ENCODE measurements at regions not wholly inside any gene's neighbourhood (a gene's known extent, or its start where the extent isn't known, plus 50 kb on each side); places are given as distances from the start of the nearest gene placed in this dataset.

- DNase-seq (ENCODE audit: low spot score), result no peak
These were observed 926.6 kb downstream of the VRK1 start for GRCh38 chr14:97723819-97724218.

DNA sequence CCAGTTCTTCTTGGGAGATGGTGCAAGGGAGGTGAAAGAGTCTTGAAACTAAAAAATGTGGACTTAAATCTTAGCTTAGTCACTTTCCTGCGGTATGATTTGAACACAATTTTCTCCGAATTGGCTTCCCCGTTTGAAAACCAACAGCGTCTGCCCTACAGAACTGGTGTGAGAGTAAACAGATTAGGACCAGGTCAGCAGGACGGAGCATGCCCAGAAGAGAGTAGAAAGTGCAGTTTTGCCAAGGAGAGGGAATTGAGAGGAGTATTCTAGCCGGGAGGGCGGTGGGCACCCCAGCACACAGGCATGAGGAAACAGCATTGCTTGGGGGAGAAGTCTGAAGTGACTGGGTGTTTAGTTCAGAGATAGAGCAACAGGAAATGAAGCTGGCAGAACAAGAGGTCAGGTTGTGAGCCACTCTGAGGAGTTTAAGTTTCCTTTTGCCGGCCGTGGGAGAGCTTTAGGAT is 927.1 kb downstream of the VRK1 start:
- DNase-seq (ENCODE audit: low spot score), result no peak

- no peak for DNase-seq (ENCODE audit: low spot score)
These were observed 929.5 kb downstream of the VRK1 start for GRCh38 chr14:97726676-97727075.

DNA sequence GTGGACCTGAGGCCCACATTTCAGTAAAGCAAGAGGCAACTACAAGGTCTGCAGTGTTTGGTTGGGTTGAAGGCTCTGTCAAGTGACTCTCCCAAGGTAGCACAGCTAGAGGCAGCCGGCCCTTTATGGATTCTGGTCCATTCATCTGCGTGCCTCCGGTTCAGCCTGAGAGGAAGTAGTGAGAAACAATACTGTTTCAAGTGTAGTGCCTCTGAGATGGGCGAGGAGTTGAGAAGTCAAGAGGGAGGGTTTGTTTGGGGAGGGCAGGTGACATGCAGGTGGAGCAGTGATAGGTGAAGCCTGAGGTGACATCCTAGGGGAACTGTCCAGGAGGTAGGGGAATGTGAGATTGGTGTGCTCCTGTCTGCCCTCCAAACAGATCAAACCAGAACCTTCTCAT is 933.5 kb downstream of the VRK1 start:
- DNase-seq (ENCODE audit: low spot score), result no peak

- DNase-seq (ENCODE audit: low spot score), result no peak
These were observed 934.6 kb downstream of the VRK1 start for GRCh38 chr14:97731800-97732199.

GRCh38 chr14:97747316-97747715 is 950.1 kb downstream of the VRK1 start:
- DNase-seq (ENCODE audit: low spot score), result no peak

DNA sequence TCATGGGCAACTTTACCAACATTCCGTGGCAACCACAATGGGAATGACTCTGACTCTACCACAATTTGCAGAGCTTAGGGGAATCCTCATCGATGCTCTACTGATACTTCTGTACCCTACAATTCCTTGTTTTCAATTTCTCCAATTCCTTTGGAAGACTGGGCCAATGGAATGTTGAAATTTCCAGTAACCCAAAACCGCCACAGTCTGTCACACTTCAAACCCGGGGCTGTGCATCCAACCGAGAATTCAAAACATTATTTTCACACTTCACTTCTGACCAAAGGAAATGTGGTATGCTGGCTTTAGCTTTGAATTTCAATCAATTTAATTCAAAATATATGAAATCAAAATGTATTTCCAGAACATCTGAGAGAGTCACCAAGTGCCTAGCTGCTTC is 951.4 kb downstream of the VRK1 start:
- DNase-seq (ENCODE audit: low spot score), result no peak

GRCh38 chr14:97757491-97757890 is 960.3 kb downstream of the VRK1 start:
- DNase-seq (ENCODE audit: low spot score), result no peak

DNA sequence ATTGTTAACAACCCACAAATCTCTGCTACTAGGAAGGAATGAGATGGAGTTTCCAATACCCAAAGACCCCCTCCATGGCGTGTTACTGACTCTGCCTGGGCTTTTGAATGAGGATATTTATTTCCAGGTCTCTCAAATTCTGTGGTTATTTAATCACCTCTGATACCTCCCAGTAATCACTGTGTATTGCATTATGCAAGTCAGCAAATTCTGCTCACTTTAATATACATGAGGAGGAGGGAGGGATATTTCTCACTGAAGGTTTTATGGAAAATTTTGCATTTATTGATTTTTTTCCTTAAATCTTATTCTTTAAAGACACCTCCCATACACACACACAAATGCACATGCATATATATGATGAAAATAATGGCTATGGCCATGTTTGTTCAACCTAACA is 962.9 kb downstream of the VRK1 start:
- DNase-seq (ENCODE audit: low spot score), result no peak

DNA sequence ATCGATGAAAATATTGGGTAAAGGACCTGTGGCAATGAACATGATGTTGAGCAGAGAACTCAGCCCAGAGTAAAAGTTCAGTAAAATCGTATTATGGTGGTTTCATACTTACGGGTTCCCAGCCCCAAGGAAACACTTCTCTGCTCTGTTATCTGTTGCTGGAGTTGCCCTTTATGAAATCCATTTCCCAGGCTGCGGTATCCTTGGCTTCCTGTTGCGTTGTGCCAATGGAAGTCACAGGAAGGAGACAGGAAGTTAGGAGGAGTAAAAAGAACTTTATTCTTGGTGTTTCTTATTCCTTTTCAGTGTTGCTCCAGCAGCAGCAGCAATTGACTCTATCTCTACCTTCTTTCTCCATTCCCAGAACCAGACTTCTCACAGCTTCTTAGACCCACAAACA is 965.2 kb downstream of the VRK1 start:
- no peak for DNase-seq (ENCODE audit: low spot score)

GRCh38 chr14:97771340-97772045 is 974.3 kb downstream of the VRK1 start:
- no peak for DNase-seq (ENCODE audit: low spot score)

- no peak for DNase-seq (ENCODE audit: low spot score)
These were observed 976.4 kb downstream of the VRK1 start for GRCh38 chr14:97773598-97773997.

DNA sequence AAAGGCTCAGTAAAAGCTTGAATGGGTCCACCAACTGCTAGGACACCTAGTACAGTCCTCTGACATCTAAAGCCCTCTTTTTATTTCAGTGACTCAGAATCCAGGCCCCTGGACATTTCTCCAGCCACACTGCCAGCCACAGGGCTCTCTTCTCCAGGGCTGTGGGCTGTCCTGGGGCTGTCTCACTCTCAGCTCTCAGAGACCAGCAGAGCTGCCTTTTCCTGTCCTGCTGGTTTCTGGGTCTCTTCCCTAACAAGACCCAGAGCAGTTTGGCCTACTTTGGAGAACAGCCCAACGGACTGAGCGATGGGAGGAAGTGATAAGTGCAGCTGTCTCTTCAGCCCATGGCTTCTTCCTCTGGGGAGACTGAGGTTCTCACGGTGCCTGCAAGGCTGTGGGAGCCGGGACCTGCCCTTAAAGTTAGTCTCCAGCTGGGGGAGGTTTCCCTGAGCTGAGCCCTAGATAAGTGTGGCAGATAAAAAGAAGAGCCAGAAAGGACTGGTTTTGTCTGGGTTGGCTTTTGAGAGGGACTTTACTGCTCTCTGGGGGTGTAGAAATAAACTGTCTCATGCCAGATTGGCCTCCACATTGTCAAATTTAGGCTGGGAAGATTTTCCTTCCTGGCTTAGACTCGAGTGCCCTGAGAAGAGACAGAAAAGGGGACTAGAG is 979.8 kb downstream of the VRK1 start:
- no peak for DNase-seq (ENCODE audit: low spot score)

- no peak for DNase-seq (ENCODE audit: low spot score)
These were observed 980.6 kb downstream of the VRK1 start for GRCh38 chr14:97777622-97778355.

GRCh38 chr14:97779140-97779539 is 982.0 kb downstream of the VRK1 start:
- DNase-seq (ENCODE audit: low spot score), result no peak

DNA sequence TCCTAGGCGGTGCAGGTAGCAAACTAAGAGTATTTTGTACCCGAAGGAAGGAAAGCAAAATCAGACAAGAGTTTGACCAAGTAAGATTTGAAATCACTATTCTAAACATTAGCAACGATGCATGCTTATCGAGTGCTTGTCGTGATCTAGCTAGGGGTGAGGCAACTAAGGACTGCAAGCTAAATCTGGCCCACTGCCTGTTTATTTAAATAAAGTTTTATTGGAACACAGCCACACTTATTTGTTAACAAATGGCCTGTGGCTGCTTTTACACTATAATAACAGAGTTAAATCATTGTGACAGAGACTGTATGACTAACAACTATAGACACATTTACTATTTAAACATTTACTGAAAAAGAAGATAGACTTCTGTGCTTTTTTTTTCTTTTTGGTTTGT is 983.6 kb downstream of the VRK1 start:
- DNase-seq (ENCODE audit: low spot score), result no peak

- DNase-seq (ENCODE audit: low spot score), result no peak
These were observed 984.8 kb downstream of the VRK1 start for GRCh38 chr14:97781961-97782360.

DNA sequence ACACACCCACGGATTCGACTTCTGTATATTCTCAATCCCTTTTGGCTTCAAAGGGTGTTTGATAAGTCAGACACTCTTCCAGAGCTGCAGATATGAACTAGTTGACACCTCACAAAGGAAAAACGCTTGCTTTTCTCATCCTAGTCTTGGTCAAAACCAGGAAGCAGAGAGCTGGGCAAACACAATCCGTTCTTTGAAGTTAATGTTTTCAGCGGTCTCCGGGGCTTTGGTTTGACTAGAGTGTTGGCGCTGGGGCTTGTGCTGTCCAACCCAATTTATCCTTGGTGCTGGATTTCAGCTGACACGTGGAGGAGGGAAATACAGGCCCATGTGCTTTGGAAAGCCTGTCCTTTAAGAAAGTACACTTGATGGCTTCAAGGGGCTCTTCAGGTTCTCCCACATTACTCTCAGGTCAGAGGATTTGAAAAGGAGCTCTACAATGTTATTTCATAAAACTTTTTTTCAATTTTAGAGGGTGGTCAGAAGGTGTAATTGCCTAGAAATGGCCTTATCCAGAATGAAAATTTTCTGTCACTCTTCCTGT is 985.8 kb downstream of the VRK1 start:
- DNase-seq (ENCODE audit: low spot score), result no peak

GRCh38 chr14:97785495-97785894 is 988.3 kb downstream of the VRK1 start:
- DNase-seq (ENCODE audit: low spot score), result no peak

DNA sequence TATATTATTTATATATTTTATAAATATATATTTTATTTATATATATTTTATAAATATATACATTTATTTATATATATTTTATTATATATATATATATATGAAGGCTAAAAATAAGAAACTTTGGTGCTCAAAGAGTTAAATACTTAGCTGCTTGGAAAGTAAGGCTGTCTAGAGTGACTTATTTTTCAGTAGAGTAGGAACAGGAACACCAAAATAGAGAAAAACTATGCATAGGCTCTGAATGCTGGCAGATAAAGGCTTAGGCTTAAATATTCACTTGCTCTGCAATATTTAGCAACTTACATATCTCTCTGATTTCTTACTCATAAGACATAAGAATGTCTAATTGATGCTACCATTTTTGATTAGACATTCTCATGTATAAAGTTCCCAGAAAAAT is 991.2 kb downstream of the VRK1 start:
- no peak for DNase-seq (ENCODE audit: low spot score)

- DNase-seq (ENCODE audit: low spot score), result no peak
These were observed 991.8 kb downstream of the VRK1 start for GRCh38 chr14:97788846-97789526.

GRCh38 chr14:97791072-97791471 is 993.9 kb downstream of the VRK1 start:
- no peak for DNase-seq (ENCODE audit: low spot score)

All from AG08396 (cell line).